ENCODE measurements at regions not wholly inside any gene's neighbourhood (a gene's known extent, or its start where the extent isn't known, plus 50 kb on each side); places are given as distances from the start of the nearest gene placed in this dataset.

- no peak for DNase-seq
These were observed 335.1 kb upstream of the OR4E1 start for GRCh38 chr14:22008766-22009165.

DNA sequence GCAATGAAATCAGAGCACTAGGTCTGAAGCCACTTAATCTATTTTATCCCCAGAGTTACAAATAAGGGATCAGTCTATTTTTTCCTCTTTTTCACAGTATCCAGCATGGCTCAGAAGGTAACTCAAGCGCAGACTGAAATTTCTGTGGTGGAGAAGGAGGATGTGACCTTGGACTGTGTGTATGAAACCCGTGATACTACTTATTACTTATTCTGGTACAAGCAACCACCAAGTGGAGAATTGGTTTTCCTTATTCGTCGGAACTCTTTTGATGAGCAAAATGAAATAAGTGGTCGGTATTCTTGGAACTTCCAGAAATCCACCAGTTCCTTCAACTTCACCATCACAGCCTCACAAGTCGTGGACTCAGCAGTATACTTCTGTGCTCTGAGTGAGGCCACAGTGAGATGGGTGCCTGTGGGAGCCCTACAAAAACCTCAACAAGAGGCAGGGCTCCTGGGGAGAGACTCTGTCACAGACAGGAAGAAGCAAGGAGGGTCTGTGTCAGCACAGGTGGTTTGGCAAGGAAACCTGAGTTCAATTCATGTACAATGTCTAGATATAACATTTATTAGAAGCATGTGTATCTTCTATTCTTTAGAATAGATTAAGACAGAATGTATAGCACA is 334.3 kb upstream of the OR4E1 start:
- peak; percentile 28 for DNase-seq

GRCh38 chr14:22007363-22007762 is 333.7 kb upstream of the OR4E1 start:
- DNase-seq = no peak

- DNase-seq = no peak
These were observed 329.8 kb upstream of the OR4E1 start for GRCh38 chr14:22003461-22003860.

GRCh38 chr14:22002860-22003284 is 329.3 kb upstream of the OR4E1 start:
- DNase-seq = peak; percentile 76

- peak; percentile 25 for DNase-seq
These were observed 325.8 kb upstream of the OR4E1 start for GRCh38 chr14:21999402-21999801.

DNA sequence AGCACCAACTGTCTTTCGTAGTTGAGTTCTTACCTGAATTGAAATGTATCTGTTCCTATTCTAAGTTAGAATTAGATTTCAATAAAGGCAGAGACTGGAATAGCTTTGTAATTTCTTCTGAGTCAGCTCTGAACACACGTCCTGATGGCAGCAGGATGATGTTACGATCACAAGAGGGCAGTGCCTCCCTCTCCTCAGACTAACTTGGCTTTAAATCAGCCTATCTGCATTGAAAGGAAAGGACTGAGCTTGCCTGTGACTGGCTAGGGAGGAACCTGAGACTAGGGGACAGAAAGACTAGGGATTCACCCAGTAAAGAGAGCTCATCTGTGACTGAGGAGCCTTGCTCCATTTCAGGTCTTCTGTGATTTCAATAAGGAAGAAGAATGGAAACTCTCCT is 323.7 kb upstream of the OR4E1 start:
- peak; percentile 66 for DNase-seq

GRCh38 chr14:21995332-21995731 is 321.7 kb upstream of the OR4E1 start:
- no peak for DNase-seq

DNA sequence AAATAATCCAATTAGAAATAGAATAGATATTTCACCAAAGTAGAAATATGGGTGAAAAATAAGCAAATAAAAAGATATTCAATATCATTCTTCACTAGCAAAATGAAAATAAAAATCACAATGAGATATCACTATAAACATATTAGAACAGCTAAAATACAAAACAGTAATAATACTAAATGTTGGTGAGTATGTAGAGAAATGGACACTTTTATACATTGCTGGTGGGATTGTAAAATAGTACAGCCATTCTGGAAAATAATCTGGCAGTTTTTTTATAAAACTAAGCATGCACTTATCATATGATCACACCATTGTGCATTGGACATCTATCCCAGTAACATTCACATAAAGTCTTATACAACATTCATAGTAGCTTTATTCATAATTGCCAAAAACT is 320.2 kb upstream of the OR4E1 start:
- no peak for DNase-seq

DNA sequence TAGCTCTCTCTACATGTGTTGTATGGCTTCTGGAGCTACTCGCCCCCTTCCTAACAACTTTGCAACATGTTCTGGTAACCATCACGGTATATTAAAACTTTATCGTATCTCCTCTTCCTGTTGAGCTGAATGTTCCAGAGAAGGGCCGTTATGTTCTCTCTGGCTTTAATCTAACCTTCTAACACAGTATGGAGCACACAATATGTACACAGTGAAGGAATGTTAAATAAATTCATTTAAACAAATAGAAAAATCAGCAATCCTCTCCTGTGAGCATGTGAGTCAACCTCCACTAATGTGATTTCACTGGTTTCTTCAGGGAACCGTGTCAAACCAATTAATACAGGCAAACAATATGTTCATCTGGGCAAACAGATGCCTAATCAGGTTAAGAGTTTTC is 319.5 kb upstream of the OR4E1 start:
- no peak for DNase-seq

- DNase-seq = no peak
These were observed 317.5 kb upstream of the OR4E1 start for GRCh38 chr14:21991130-21991529.

- DNase-seq = peak; percentile 48
These were observed 316.5 kb upstream of the OR4E1 start for GRCh38 chr14:21990116-21990515.

- no peak for DNase-seq
These were observed 315.5 kb upstream of the OR4E1 start for GRCh38 chr14:21989090-21989489.

DNA sequence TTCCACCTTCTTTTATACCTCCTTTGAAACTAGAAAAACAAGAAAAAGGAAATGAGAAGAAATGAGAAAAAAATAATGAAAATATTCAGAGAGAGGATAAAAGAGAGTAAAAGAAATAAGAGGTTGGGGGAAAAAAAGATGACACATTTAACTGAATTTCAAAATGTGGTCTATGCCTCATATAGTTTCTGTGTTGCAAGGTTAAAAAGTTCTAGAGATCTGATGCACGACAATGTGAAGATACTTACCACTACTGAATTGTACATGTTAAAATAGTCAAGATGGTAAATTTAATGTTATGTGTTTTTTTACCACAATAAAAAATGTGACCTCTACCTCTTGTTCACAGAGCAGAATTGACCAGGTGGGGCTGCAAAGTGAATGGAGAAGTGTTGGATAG is 314.8 kb upstream of the OR4E1 start:
- DNase-seq = no peak

DNA sequence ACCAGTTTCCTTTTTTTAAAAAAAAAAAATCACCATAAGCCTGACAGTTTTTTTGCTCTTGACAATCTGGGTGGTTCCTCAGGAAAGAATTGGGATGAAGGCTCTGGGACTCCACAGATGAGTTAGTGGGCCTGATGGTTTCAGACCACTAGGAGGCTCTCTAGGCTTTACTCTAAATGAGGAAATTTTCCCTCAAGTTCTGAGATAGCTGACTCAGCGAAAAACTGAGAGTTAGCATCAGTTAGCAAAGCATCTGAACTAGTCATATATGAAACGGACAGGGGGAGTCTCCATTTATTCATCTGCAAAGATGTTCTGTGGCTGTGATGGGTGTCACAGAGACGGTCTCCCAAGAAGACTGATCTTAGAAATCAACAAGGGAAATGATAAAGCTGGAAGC is 314.3 kb upstream of the OR4E1 start:
- peak; percentile 49 for DNase-seq

DNA sequence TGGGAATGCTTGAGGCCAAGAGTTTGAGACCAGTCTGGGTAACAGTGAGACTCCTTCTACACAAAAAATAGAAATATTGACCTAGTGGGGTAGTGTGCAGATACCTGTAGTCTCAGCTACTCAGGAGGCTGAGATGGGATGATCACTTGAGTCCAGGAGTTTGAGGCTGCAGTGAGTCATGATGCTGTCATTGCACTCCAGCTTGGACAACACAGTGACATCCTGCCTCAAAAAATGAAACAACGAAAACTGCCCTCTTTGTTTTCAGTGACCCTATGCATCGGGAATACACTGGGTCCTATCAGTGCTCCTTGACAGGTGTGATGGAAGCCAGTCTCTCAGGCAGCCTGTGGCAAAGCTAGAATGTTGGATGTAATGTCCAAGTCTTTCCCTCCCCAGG is 311.5 kb upstream of the OR4E1 start:
- no peak for DNase-seq

- DNase-seq = no peak
These were observed 305.3 kb upstream of the OR4E1 start for GRCh38 chr14:21978999-21979314.

DNA sequence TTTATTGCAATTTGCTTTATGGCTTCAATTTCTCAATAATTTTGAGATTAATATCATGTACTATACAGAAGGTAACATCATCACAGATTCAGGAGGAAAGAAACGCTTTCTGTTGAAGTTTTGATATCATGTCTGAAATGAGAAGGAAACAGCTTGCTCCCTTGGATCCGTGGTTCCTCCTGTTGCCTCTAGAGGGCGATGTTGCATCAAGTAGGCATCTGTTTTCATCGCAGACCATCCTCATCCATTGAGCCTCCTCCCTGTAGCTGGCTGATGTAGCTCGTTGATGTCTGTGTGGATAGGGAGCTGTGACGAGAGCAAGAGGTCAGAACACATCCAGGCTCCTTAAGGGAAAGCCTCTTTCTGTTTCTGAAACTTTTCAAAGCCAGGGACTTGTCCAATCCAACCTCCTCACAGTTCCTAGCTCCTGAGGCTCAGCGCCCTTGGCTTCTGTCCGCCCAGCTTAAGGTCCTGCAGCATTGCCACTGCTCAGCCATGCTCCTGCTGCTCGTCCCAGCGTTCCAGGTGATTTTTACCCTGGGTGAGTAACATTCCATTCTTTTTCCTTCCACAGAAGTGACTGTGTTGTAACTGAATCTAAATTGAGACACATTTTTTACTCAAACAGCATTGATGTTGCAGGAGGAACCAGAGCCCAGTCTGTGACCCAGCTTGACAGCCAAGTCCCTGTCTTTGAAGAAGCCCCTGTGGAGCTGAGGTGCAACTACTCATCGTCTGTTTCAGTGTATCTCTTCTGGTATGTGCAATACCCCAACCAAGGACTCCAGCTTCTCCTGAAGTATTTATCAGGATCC is 304.8 kb upstream of the OR4E1 start:
- peak; percentile 72 for DNase-seq

DNA sequence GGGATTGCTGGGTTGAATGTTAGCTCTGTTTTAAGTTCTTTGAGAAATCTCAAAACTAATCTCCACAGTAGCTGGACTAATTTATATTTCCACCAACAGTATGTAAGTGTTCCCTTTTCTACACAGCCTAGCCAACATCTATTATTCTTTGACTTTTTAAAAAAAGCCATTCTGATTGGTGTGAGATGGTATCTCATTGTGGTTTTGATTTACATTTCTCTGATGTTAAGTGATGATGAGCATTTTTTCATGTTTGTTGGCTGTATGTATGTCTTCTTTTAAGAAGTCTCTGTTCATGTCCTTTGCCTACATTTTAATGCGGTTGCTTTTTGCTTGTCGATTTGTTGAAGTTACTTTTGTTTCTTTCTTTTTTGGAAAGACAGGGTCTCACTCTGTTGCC is 301.1 kb upstream of the OR4E1 start:
- peak; percentile 48 for DNase-seq

DNA sequence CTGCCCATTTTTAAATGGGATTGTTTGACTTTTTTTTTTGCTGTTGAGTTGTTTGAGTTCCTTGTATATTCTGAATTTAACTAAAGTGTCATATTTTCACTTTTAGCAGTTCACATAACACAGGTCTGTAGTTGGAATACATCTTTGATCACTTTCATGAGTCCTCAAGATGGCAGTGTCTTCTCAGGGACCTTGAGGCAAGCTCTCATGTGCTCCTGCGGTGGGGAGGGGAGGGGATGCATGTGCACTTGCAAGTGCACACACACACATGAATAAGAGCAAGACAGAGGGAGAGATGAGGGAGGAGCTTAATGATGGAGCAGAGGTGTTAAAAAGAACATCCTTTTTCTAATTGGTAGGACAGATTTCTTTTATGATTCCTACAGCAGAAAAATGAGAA is 291.4 kb upstream of the OR4E1 start:
- DNase-seq = peak; percentile 70

DNA sequence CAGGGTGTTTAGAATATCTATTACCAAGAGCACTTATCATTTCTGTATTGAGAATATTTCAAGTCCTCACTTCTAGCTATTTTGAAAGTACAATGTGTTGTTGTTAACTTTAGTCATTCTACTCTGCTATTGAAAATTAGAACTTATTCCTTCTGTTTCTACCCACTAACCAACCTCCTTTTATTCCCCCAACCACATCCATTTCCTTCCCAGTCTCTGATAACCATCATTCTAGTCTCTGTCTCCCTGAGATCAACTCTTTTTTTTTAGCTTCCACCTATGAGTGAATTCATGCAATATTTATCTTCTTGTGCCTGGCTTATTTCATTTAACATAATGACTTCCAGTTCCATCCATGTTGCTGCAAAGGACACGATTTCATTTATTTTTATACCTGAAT is 290.6 kb upstream of the OR4E1 start:
- no peak for DNase-seq

DNA sequence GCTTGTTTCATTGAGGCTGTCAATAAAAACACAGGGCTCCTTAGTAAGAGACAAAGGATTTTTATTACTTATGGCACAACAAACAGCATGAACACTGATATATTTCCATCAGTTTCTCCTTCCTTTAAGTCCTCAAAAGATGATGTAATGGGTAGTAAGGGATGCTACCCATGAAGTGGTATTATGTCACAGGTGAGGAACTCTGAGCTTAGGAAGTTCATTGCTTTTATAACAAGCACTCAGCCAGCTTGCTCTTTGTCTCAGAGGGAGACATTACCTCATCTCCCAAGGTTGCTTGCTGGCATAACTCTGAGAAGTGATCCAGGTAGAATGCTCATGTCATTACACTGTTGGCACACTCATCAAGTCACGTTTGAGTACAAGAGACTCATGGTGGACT is 287.0 kb upstream of the OR4E1 start:
- no peak for DNase-seq

DNA sequence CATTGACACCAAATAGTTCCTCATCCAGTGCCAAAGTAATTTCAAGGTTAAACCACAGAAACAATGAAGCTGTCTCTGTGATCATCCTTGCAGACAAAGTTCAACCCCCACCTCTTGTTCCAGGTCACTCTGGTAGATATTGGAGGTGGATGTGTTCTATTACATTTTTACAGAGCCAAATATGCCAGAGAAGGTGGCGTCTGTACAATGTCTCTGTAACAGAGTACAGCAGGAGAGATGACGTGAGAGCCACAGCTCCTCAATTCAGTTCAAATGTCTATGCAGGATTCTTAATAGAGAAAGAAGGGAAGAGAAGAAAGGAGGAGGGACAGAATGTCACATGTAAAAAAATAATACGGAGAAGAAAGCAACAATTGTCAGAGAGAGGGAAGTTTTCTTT is 268.3 kb upstream of the OR4E1 start:
- DNase-seq = no peak

- DNase-seq = peak; percentile 61
These were observed 267.6 kb upstream of the OR4E1 start for GRCh38 chr14:21940887-21941856.
